ENCODE measurements at regions not wholly inside any gene's neighbourhood (a gene's known extent, or its start where the extent isn't known, plus 50 kb on each side); places are given as distances from the start of the nearest gene placed in this dataset.

DNA sequence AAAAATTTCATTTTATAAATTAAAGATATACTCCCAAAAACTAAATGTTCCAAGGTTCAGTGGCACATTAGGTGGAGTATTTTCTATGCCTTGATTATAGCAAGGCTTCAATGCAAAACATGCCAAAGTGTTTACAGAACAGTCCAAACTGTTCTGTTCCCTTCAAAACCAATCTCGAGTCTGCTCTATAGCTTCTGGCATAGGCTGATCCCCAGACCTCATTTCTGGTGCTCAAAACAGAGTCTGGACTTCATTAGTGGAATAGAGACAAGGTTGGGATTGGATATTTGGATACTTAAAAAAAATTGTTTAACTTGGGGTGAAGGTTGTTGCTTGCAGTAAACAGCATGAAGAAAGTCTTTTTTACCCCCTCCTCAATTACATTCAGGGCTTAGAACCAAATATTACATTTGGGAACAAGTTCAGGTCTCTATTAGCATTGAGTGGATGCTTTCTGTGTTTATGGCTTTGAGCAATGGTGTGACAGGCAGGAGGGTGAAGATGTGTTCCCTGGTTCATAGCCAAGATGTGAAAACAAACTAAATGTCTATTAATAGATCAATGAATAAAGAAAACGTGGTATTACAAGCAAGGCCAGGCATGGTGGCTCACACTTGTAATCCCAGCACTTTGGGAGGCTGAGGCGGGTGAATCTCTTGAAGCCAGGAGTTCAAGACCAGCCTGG, 208.1 kb upstream of the RND3 start:
- no peak for DNase-seq (ENCODE audit: low read depth)
- H3K4me3 ChIP-seq (ENCODE audit: low read depth, low read length) = no peak overlapping the region

DNA sequence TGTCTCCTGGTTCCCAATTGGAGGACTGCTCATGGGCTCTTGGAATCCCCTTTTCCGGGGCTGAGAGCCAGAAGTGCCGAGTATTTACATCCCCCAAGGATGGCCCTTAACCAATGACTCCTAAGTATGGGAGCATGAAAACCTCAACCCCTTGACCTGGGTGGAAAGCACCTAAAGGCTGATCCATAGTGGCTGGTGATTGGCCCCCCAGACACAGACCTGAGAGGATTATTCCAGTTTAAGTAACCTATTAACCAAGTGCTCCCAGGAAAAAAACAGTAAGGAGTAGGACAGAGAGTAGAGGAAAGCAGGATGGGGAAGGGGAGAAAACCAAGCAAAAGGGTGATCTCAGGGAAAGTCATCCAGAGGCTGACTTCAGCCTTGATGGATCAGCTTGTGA, 206.1 kb upstream of the RND3 start:
- no peak overlapping the region for H3K4me3 ChIP-seq (ENCODE audit: low read depth, low read length)
- TF ChIP-seq, protein P1, sequence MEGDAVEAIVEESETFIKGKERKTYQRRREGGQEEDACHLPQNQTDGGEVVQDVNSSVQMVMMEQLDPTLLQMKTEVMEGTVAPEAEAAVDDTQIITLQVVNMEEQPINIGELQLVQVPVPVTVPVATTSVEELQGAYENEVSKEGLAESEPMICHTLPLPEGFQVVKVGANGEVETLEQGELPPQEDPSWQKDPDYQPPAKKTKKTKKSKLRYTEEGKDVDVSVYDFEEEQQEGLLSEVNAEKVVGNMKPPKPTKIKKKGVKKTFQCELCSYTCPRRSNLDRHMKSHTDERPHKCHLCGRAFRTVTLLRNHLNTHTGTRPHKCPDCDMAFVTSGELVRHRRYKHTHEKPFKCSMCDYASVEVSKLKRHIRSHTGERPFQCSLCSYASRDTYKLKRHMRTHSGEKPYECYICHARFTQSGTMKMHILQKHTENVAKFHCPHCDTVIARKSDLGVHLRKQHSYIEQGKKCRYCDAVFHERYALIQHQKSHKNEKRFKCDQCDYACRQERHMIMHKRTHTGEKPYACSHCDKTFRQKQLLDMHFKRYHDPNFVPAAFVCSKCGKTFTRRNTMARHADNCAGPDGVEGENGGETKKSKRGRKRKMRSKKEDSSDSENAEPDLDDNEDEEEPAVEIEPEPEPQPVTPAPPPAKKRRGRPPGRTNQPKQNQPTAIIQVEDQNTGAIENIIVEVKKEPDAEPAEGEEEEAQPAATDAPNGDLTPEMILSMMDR (IDR thresholded peaks at IDR 0.05; ENCODE audit: low read depth, low read length) = no peak
- no peak for TF ChIP-seq MYC (IDR thresholded peaks at IDR 0.05; ENCODE audit: low read depth, low read length)
- no peak for TF ChIP-seq POLR2A (IDR thresholded peaks at IDR 0.05; ENCODE audit: extremely low read depth, insufficient read length)
- no peak for DNase-seq (ENCODE audit: low read depth)

More for the DNA sequence above, 208.1 kb upstream of the RND3 start:
- no peak for TF ChIP-seq POLR2A (IDR thresholded peaks at IDR 0.05; ENCODE audit: extremely low read depth, insufficient read length)
- TF ChIP-seq, protein P2, sequence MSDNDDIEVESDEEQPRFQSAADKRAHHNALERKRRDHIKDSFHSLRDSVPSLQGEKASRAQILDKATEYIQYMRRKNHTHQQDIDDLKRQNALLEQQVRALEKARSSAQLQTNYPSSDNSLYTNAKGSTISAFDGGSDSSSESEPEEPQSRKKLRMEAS (IDR thresholded peaks at IDR 0.05; ENCODE audit: low read depth, low read length) = no peak
- TF ChIP-seq, protein P1 (IDR thresholded peaks at IDR 0.05; ENCODE audit: low read depth, low read length) = no peak
- no peak for TF ChIP-seq MYC (IDR thresholded peaks at IDR 0.05; ENCODE audit: low read depth, low read length)

DNA sequence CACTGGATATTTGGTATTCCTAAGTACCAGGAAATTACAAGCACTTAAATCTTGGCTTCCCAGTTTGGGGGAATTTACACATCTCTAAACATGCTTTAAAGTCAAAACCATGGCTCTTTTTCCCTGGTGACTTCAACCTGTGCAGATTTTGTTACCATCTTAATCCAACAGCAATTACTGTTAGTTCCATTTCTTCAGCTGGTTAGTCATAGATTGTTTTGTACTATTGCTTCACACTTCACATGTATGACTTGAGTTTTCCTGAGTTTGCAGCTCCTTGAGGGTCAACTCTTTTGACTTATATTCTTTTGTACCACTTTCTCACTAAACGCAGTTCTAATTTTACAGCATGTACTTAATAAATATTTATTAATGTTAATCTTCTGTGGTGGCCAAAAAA, 203.4 kb upstream of the RND3 start:
- no peak overlapping the region for H3K4me3 ChIP-seq (ENCODE audit: low read depth, low read length)
- DNase-seq (ENCODE audit: low read depth) = no peak
- TF ChIP-seq, protein P1 (IDR thresholded peaks at IDR 0.05; ENCODE audit: low read depth, low read length) = no peak
- TF ChIP-seq POLR2A (IDR thresholded peaks at IDR 0.05; ENCODE audit: extremely low read depth, insufficient read length) (no peak), MYC (IDR thresholded peaks at IDR 0.05; ENCODE audit: low read depth, low read length) (no peak)
- TF ChIP-seq, protein P2 (IDR thresholded peaks at IDR 0.05; ENCODE audit: low read depth, low read length) = no peak

DNA sequence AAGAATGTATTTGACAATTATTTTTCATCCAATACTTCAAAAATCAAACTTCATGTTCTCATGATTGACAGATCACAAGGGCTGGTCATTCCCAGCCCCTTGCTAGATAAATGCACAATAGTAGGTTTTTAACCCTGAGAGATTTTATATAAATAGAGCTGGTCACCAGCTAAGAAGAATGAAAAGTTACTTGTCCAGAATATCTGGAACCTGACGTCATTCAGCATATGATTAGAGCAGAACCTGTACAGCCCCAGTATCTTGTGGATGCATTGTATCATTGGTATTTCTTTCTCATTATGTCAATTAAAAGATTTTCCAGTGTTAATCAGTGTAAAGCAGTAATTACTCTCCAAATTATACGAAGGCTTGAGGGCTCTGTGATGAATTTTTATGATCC, 202.8 kb upstream of the RND3 start:
- TF ChIP-seq POLR2A (IDR thresholded peaks at IDR 0.05; ENCODE audit: extremely low read depth, insufficient read length) (no peak), MYC (IDR thresholded peaks at IDR 0.05; ENCODE audit: low read depth, low read length) (no peak)
- TF ChIP-seq, protein P2 (IDR thresholded peaks at IDR 0.05; ENCODE audit: low read depth, low read length) = no peak
- TF ChIP-seq, protein P1 (IDR thresholded peaks at IDR 0.05; ENCODE audit: low read depth, low read length) = no peak
- DNase-seq (ENCODE audit: low read depth) = no peak
- no peak overlapping the region for H3K4me3 ChIP-seq (ENCODE audit: low read depth, low read length)

DNA sequence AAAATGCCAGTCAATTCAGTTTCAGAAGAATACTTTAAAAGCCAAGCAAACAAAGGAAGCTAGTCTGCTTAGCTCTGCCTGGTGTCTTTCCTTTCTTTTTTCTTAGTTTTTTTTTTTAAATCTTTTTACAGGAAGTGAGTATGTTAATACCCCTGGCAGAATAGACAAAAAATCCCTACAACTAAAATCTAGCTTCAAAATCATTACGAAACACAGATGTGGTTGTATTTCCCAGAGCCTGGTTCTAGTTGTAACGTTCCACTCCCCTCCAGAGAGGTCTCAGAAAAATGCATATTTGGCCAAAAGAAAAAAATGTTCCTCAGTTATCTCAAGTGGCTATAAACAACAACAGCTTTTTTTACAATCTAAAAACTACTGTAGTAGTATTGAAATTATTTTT, 202.1 kb upstream of the RND3 start:
- no peak for DNase-seq (ENCODE audit: low read depth)
- TF ChIP-seq, protein P2 (IDR thresholded peaks at IDR 0.05; ENCODE audit: low read depth, low read length) = no peak
- no peak for TF ChIP-seq MYC (IDR thresholded peaks at IDR 0.05; ENCODE audit: low read depth, low read length)
- no peak for TF ChIP-seq POLR2A (IDR thresholded peaks at IDR 0.05; ENCODE audit: extremely low read depth, insufficient read length)
- TF ChIP-seq, protein P1 (IDR thresholded peaks at IDR 0.05; ENCODE audit: low read depth, low read length) = no peak
- no peak overlapping the region for H3K4me3 ChIP-seq (ENCODE audit: low read depth, low read length)

All from NB4 (cell line).